ENCODE measurements at regions not wholly inside any gene's neighbourhood (a gene's known extent, or its start where the extent isn't known, plus 50 kb on each side); places are given as distances from the start of the nearest gene placed in this dataset.
A peak's percentile ranks its signal among the peaks of the same experiment; 100 is the strongest.

- TF ChIP-seq CTCF (IDR thresholded peaks at IDR 0.05; ENCODE audit: poor library complexity, severe bottlenecking), result no peak
- Histone ChIP-seq H3K4me1 (ENCODE audit: insufficient read depth, poor library complexity, severe bottlenecking) (no peaks in the 10 kb centered on the region), H3K36me3 (ENCODE audit: low read depth) (no peaks in the 10 kb centered on the region), H3K9me3 (ENCODE audit: severe bottlenecking) (peaks cover 6% of the 10 kb centered on the region), H3K27me3 (ENCODE audit: insufficient read depth, poor library complexity, severe bottlenecking) (no peaks in the 10 kb centered on the region), H3K4me3 (ENCODE audit: severe bottlenecking) (no peak overlapping the region), H3K27ac (ENCODE audit: poor library complexity, severe bottlenecking) (no peak overlapping the region)
- no peak for ATAC-seq (ENCODE audit: low read depth)
- no peak for DNase-seq (ENCODE audit: low spot score)
Measured at GRCh38 chr5:166211640-166212039, 2079.8 kb upstream of the WWC1 start.

- TF ChIP-seq CTCF (IDR thresholded peaks at IDR 0.05; ENCODE audit: poor library complexity, severe bottlenecking), result no peak
- ATAC-seq (ENCODE audit: low read depth) (no peak), DNase-seq (ENCODE audit: low spot score) (no peak)
- Histone ChIP-seq H3K36me3 (ENCODE audit: low read depth) (no peaks in the 10 kb centered on the region), H3K27me3 (ENCODE audit: insufficient read depth, poor library complexity, severe bottlenecking) (no peaks in the 10 kb centered on the region), H3K9me3 (ENCODE audit: severe bottlenecking) (peaks cover 4% of the 10 kb centered on the region), H3K27ac (ENCODE audit: poor library complexity, severe bottlenecking) (no peak overlapping the region), H3K4me3 (ENCODE audit: severe bottlenecking) (no peak overlapping the region), H3K4me1 (ENCODE audit: insufficient read depth, poor library complexity, severe bottlenecking) (no peaks in the 10 kb centered on the region)
Measured at GRCh38 chr5:166236327-166236726, 2055.1 kb upstream of the WWC1 start.

- no peak for DNase-seq (ENCODE audit: low spot score)
- Histone ChIP-seq H3K27me3 (ENCODE audit: insufficient read depth, poor library complexity, severe bottlenecking) (no peaks in the 10 kb centered on the region), H3K9me3 (ENCODE audit: severe bottlenecking) (no peaks in the 10 kb centered on the region)
Measured at GRCh38 chr5:166240705-166241104, 2050.7 kb upstream of the WWC1 start.

GRCh38 chr5:166245556-166245955 lies 2045.9 kb upstream of the WWC1 start:
- Histone ChIP-seq H3K4me1 (ENCODE audit: insufficient read depth, poor library complexity, severe bottlenecking) (no peaks in the 10 kb centered on the region), H3K27ac (ENCODE audit: poor library complexity, severe bottlenecking) (no peak overlapping the region), H3K27me3 (ENCODE audit: insufficient read depth, poor library complexity, severe bottlenecking) (no peaks in the 10 kb centered on the region), H3K36me3 (ENCODE audit: low read depth) (no peaks in the 10 kb centered on the region), H3K4me3 (ENCODE audit: severe bottlenecking) (no peak overlapping the region), H3K9me3 (ENCODE audit: severe bottlenecking) (no peaks in the 10 kb centered on the region)
- ATAC-seq (ENCODE audit: low read depth) (no peak), DNase-seq (ENCODE audit: low spot score) (no peak)
- TF ChIP-seq CTCF (IDR thresholded peaks at IDR 0.05; ENCODE audit: poor library complexity, severe bottlenecking), result no peak

More at GRCh38 chr5:166240705-166241104, 2050.7 kb upstream of the WWC1 start:
- no peak for ATAC-seq (ENCODE audit: low read depth)
- Histone ChIP-seq H3K4me3 (ENCODE audit: severe bottlenecking) (no peak overlapping the region), H3K36me3 (ENCODE audit: low read depth) (no peaks in the 10 kb centered on the region), H3K4me1 (ENCODE audit: insufficient read depth, poor library complexity, severe bottlenecking) (no peaks in the 10 kb centered on the region), H3K27ac (ENCODE audit: poor library complexity, severe bottlenecking) (no peak overlapping the region)
- no peak for TF ChIP-seq CTCF (IDR thresholded peaks at IDR 0.05; ENCODE audit: poor library complexity, severe bottlenecking)

- Histone ChIP-seq H3K36me3 (ENCODE audit: low read depth) (no peaks in the 10 kb centered on the region), H3K27ac (ENCODE audit: poor library complexity, severe bottlenecking) (no peak overlapping the region), H3K9me3 (ENCODE audit: severe bottlenecking) (peaks cover 3% of the 10 kb centered on the region), H3K4me3 (ENCODE audit: severe bottlenecking) (no peak overlapping the region), H3K27me3 (ENCODE audit: insufficient read depth, poor library complexity, severe bottlenecking) (no peaks in the 10 kb centered on the region), H3K4me1 (ENCODE audit: insufficient read depth, poor library complexity, severe bottlenecking) (no peaks in the 10 kb centered on the region)
- DNase-seq (ENCODE audit: low spot score) (no peak), ATAC-seq (ENCODE audit: low read depth) (peak; percentile 44; the same call in 2 of the 3 replicates)
- TF ChIP-seq CTCF (IDR thresholded peaks at IDR 0.05; ENCODE audit: poor library complexity, severe bottlenecking), result no peak
Measured at GRCh38 chr5:166251786-166252185, 2039.7 kb upstream of the WWC1 start.
